SK-N-SH (cell line): ENCODE measurements at regions not wholly inside any gene's neighbourhood (a gene's known extent, or its start where the extent isn't known, plus 50 kb on each side); places are given as distances from the start of the nearest gene placed in this dataset.

Source experiments
- CTCF ChIA-PET: fragments of 300-600, 350-600 bp; formaldehyde crosslinking; extraction: SDS; loops from one replicate; lab custom pipeline; 2021; lab: Yijun Ruan, JAX
- POLR2A ChIA-PET: fragments of 350-600 bp; sonication (Branson Sonifier 250); formaldehyde crosslinking; extraction: SDS; loops from one replicate; lab custom pipeline; 2020; ENCODE audit warnings: antibody characterized with exemption, inconsistent platforms; lab: Yijun Ruan, JAX
- DNase-seq: peaks from one replicate; pipeline ENCODE4 v3.0.0; 2012
- H2AFZ ChIP-seq: fragments of 200-600 bp; sonication (generic); 2 replicates; pipeline ENCODE4 v1.8.1; 2016; ENCODE audit warnings: antibody characterized with exemption, mild to moderate bottlenecking, low read depth
- H3F3A ChIP-seq: fragments of 200-600 bp; sonication (generic); replicated peaks from 2 replicates; pipeline ENCODE3; 2016; ENCODE audit warnings: antibody characterized with exemption, mild to moderate bottlenecking; ENCODE audit not compliant: insufficient read depth
- H3K27ac ChIP-seq, 2 experiments: fragments of 200-500 bp in 1 of 2; fragments of 200-600 bp in 1 of 2; sonication (Bioruptor generic) in 1 of 2; sonication (generic), shearing (Covaris generic) in 1 of 2; 2 replicates each; pipeline versions ENCODE4 v1.5.1 to v1.6.1; 2014 to 2016; ENCODE audit warnings: low read depth in 2 of 2, inconsistent platforms in 1 of 2, low read length in 1 of 2, mild to moderate bottlenecking in 1 of 2, mixed read lengths in 1 of 2
- H3K27me3 ChIP-seq: fragments of 200-600 bp; sonication (generic), shearing (Covaris generic); 2 replicates; pipeline ENCODE4 v1.6.1; 2016; ENCODE audit warnings: mixed run types; ENCODE audit not compliant: insufficient read depth
- H3K36me3 ChIP-seq, 2 experiments: fragments of 200-500 bp in 1 of 2; fragments of 200-600 bp in 1 of 2; sonication (Bioruptor generic) in 1 of 2; sonication (generic) in 1 of 2; replicated peaks in 1 of 2; 2 replicates each; pipeline versions ENCODE3 to v1.5.1; 2014 to 2016; ENCODE audit warnings: low read length in 1 of 2, mild to moderate bottlenecking in 1 of 2; ENCODE audit not compliant: insufficient read depth in 2 of 2, control insufficient read depth in 1 of 2
- H3K4me1 ChIP-seq, 2 experiments: fragments of 200-500 bp in 1 of 2; fragments of 200-600 bp in 1 of 2; sonication (Bioruptor generic) in 1 of 2; sonication (generic), shearing (Covaris generic) in 1 of 2; 2 replicates each; pipeline versions ENCODE4 v1.5.1 to v1.6.1; 2014 to 2016; ENCODE audit warnings: low read depth in 1 of 2, low read length in 1 of 2, mixed run types in 1 of 2; ENCODE audit not compliant: insufficient read depth in 2 of 2, control insufficient read depth in 1 of 2
- H3K4me2 ChIP-seq: fragments of 200-600 bp; sonication (generic), shearing (Covaris generic); 2 replicates; pipeline ENCODE4 v1.6.1; 2017; ENCODE audit warnings: mixed run types
- H3K4me3 ChIP-seq, 2 experiments: fragments of 200-500 bp in 1 of 2; fragments of 200-600 bp in 1 of 2; sonication (Bioruptor generic) in 1 of 2; sonication (generic), shearing (Covaris generic) in 1 of 2; 2 replicates each; pipeline versions ENCODE4 v1.5.1 to v1.8.1; 2014 to 2016; ENCODE audit warnings: low read depth in 2 of 2, inconsistent platforms in 1 of 2, low read length in 1 of 2, mild to moderate bottlenecking in 1 of 2, mixed read lengths in 1 of 2, moderate library complexity in 1 of 2
- H3K79me2 ChIP-seq: fragments of 200-600 bp; sonication (generic); 2 replicates; pipeline ENCODE4 v1.8.1; 2017; ENCODE audit warnings: mild to moderate bottlenecking; ENCODE audit not compliant: insufficient read depth
- H3K9ac ChIP-seq: fragments of 200-600 bp; sonication (generic); 2 replicates; pipeline ENCODE4 v1.6.1; 2017; ENCODE audit warnings: mixed run types
- H3K9me2 ChIP-seq: fragments of 200-600 bp; sonication (generic); 2 replicates; pipeline ENCODE4 v1.6.1; 2017; ENCODE audit warnings: mixed run types
- H3K9me3 ChIP-seq: fragments of 200-600 bp; sonication (generic); 2 replicates; pipeline ENCODE4 v1.6.1; 2017; ENCODE audit warnings: mixed run types, mild to moderate bottlenecking, moderate library complexity
- H4K20me1 ChIP-seq: fragments of 200-600 bp; sonication (generic); 2 replicates; pipeline ENCODE4 v1.6.1; 2017; ENCODE audit warnings: mild to moderate bottlenecking, mixed run types; ENCODE audit not compliant: insufficient read depth
- CTCF ChIP-seq: fragments of 200-600 bp; sonication (generic); IDR thresholded peaks from 2 replicates; pipeline ENCODE4 v1.6.1; 2017; ENCODE audit warnings: antibody characterized with exemption, mild to moderate bottlenecking, moderate library complexity
- ELF1 ChIP-seq: IDR thresholded peaks from 2 replicates; pipeline ENCODE4 v1.4.0; 2012
- EP300 ChIP-seq, 2 experiments: IDR thresholded peaks; 2 replicates each; pipeline versions ENCODE4 v1.4.0 to v1.6.1; 2012; ENCODE audit warnings: borderline replicate concordance in 1 of 2, low read depth in 1 of 2, low read length in 1 of 2
- EZH2phosphoT487 ChIP-seq: fragments of 200-600 bp; sonication (generic); IDR thresholded peaks from 2 replicates; pipeline ENCODE4 v1.6.1; 2017; ENCODE audit warnings: low read depth, mixed run types, mild to moderate bottlenecking, antibody characterized with exemption, moderate library complexity, borderline replicate concordance
- FOXJ3 ChIP-seq: sonication (generic); formaldehyde crosslinking; IDR thresholded peaks from 2 replicates; pipeline ENCODE4 v1.5.1; 2020; ENCODE audit warnings: mild to moderate bottlenecking, missing genetic modification reagents
- IRF3 ChIP-seq: fragments of 150-350 bp; IDR thresholded peaks from 2 replicates; pipeline ENCODE4 v1.6.1; 2016; ENCODE audit warnings: mild to moderate bottlenecking, low read depth, low read length
- NFIC ChIP-seq: IDR thresholded peaks from 2 replicates; pipeline ENCODE4 v1.4.0; 2012; ENCODE audit warnings: borderline replicate concordance
- PBX3 ChIP-seq: IDR thresholded peaks from 2 replicates; pipeline ENCODE4; 2012
- POLR2AphosphoS5 ChIP-seq: IDR thresholded peaks from 2 replicates; pipeline ENCODE4 v1.6.1; 2012; ENCODE audit warnings: low read depth, low read length
- RAD21 ChIP-seq: IDR thresholded peaks from 2 replicates; pipeline ENCODE4 v1.6.1; 2012; ENCODE audit warnings: mild to moderate bottlenecking, low read length
- REST ChIP-seq: IDR thresholded peaks from 2 replicates; pipeline ENCODE4 v1.6.1; 2012; ENCODE audit warnings: mild to moderate bottlenecking, low read depth, low read length, moderate library complexity
- RFX5 ChIP-seq: IDR thresholded peaks from 2 replicates; pipeline ENCODE4 v1.6.1; 2012; ENCODE audit warnings: mild to moderate bottlenecking, improper control_type of control experiment, low read length
- RXRA ChIP-seq: IDR thresholded peaks from 2 replicates; pipeline ENCODE4 v1.4.0; 2012; ENCODE audit warnings: low read depth, mild to moderate bottlenecking, borderline replicate concordance
- TCF12 ChIP-seq: IDR thresholded peaks from 2 replicates; pipeline ENCODE4 v1.4.0; 2012
- TEAD4 ChIP-seq: IDR thresholded peaks from 2 replicates; pipeline ENCODE4 v1.4.0; 2012; ENCODE audit warnings: mild to moderate bottlenecking, borderline replicate concordance; ENCODE audit not compliant: insufficient read depth
- USF1 ChIP-seq: IDR thresholded peaks from 2 replicates; pipeline ENCODE4 v1.4.0; 2012; ENCODE audit warnings: low read depth, borderline replicate concordance
- ZBTB33 ChIP-seq: IDR thresholded peaks from 2 replicates; pipeline ENCODE4 v1.4.0; 2012; ENCODE audit warnings: low read depth, borderline replicate concordance
- WGBS: methylation state at CpG from one replicate; pipeline ENCODE4 v1.1.6; 2017; ENCODE audit warnings: low lambda C conversion rate; 5-methylcytosine and 5-hydroxymethylcytosine counted together

GRCh38 chr6:9403736-9404135 lies 968.4 kb upstream of the SLC35B3 start (continued):
- TF ChIP-seq CTCF (no peak), USF1 (no peak), POLR2AphosphoS5 (no peak)

- Histone ChIP-seq H3K9ac (no peak overlapping the region), H3K27me3 (peaks cover 23% of the 10 kb centered on the region; the same call in 1 of the 2 replicates), H3K9me2 (no peaks in the 10 kb centered on the region), H4K20me1 (no peaks in the 10 kb centered on the region), H3K79me2 (no peaks in the 10 kb centered on the region), H3K9me3 (no peaks in the 10 kb centered on the region), H3F3A (no peaks in the 10 kb centered on the region), H3K4me3 (no peak overlapping the region), H3K27ac (no peak overlapping the region), H3K36me3 (no peaks in the 10 kb centered on the region), H3K4me1 (peaks cover 2 to 11% of the 10 kb centered on the region in 2 experiments; a peak in 1 of 4 replicates), H3K4me2 (no peak overlapping the region), H2AFZ (no peak overlapping the region)
- TF ChIP-seq IRF3 (no peak), ZBTB33 (no peak), PBX3 (no peak), RFX5 (no peak), EP300 (IDR thresholded peaks at IDR 0.05; ENCODE audit: borderline replicate concordance in 1 of 2, low read depth in 1 of 2, low read length in 1 of 2) (no peak), RAD21 (no peak), POLR2AphosphoS5 (no peak), NFIC (no peak), FOXJ3 (CRISPR knock-in tag) (no peak), EZH2phosphoT487 (no peak), RXRA (no peak), REST (no peak), TCF12 (no peak), TEAD4 (no peak), ELF1 (no peak)
- no peak for DNase-seq
- CTCF ChIA-PET: interaction anchor here (2.1 kb wide), 1 partner anchor 11 kb away, joined by 9 read pairs; no protein-coding TSS in a partner anchor
- POLR2A ChIA-PET: no interaction called here
- WGBS: 29% methylated on average over 1 of the region's 1 CpG
Observed at GRCh38 chr6:9401960-9402359, 966.6 kb upstream of the SLC35B3 start.
